HL-60 (cell line): ENCODE measurements at regions not wholly inside any gene's neighbourhood (a gene's known extent, or its start where the extent isn't known, plus 50 kb on each side); places are given as distances from the start of the nearest gene placed in this dataset.
"Not testable (repeated sequence)": the region's sequence is repeated elsewhere in the genome, so short reads cannot be mapped to it uniquely, and the experiment has no call there.

ENCODE experiments used
- DNase-seq, 2 experiments: peaks; one replicate each; pipeline ENCODE4 v3.0.0-alpha.2; 2010 to 2020; ENCODE audit warnings: low read depth in 1 of 2, low spot score in 1 of 2
- H3K27ac ChIP-seq: fragments of 250-450 bp; sonication (Bioruptor Pico); replicated peaks from 2 replicates; pipeline ENCODE4 v1.5.1; 2020; ENCODE audit warnings: mild to moderate bottlenecking, moderate library complexity
- H3K27me3 ChIP-seq: fragments of 250-450 bp; sonication (Bioruptor Pico); 2 replicates; pipeline ENCODE4 v1.5.1; 2021; ENCODE audit warnings: mild to moderate bottlenecking, moderate library complexity; ENCODE audit not compliant: insufficient read depth, poor library complexity, severe bottlenecking
- H3K4me3 ChIP-seq: replicated peaks from 2 replicates; pipeline ENCODE4 v1.5.1; 2011; ENCODE audit warnings: mild to moderate bottlenecking, control low read depth, low read length; ENCODE audit not compliant: insufficient read depth
- CTCF ChIP-seq: IDR thresholded peaks from one replicate; pipeline ENCODE4 v1.5.1; 2011; ENCODE audit warnings: low read length, control low read depth, inconsistent platforms; ENCODE audit not compliant: insufficient read depth
- GABPA ChIP-seq: IDR thresholded peaks from 2 replicates; pipeline ENCODE4 v1.6.1; 2012; ENCODE audit warnings: low read depth
- POLR2AphosphoS5 ChIP-seq: IDR thresholded peaks from 2 replicates; pipeline ENCODE4 v1.6.1; 2012; ENCODE audit warnings: low read depth
- REST ChIP-seq: IDR thresholded peaks from 2 replicates; pipeline ENCODE4 v1.6.1; 2012; ENCODE audit warnings: low read depth; ENCODE audit not compliant: insufficient replicate concordance
- SPI1 ChIP-seq: IDR thresholded peaks from 2 replicates; pipeline ENCODE4 v1.6.1; 2012; ENCODE audit warnings: low read depth, mild to moderate bottlenecking, borderline replicate concordance

DNA sequence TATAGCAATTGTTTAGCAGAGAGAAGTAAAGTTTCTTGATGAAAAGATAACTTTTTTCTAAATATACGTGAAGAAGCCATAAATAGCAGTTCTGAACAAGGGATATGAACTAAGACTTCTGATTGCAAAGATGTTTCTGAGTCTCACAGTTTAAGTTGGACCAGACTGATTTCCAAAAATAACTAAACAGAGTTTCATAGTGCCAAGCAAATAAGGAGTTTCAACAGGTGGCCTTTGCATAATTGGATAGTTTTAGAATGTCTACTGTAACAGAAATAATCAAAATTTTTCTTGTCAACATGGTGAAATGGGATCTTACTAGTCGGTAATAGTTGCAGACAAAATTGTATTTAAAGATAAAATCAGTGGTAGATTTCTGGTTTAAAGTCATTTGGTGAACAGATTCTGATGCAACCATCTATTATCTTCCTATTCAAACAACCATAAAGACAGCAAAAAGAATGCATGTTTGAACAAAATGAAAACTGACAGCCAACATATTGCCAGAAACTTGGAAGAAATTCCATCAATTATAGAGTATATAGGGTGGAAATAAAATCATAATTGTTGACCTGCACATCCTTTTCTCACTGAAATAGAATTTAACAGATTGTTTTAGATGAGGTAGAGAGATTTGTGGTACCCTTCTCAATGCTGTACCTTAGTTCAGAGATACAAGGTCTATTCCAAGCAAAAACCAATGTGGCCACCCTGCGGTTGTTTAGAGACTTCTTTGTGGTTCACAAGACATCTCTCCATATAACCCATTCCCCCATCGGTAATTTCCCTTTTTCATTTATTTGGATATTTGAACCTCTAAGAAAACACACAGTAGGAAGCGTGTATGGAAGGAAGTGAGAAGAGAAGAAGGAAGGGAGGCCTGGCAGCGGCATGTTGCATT is 275.3 kb downstream of the COG6 start:
- H3K27ac ChIP-seq = no peak overlapping the region
- no peak for TF ChIP-seq CTCF
- TF ChIP-seq SPI1 = no peak
- no peak for TF ChIP-seq POLR2AphosphoS5
- no peak for TF ChIP-seq GABPA
- TF ChIP-seq REST = no peak
- H3K27me3 ChIP-seq = peaks cover 2% of the 10 kb centered on the region
- H3K4me3 ChIP-seq = no peak overlapping the region
- no peak for DNase-seq

- Histone ChIP-seq H3K27me3 (peaks cover 2% of the 10 kb centered on the region), H3K4me3 (no peak overlapping the region), H3K27ac (no peak overlapping the region)
- DNase-seq = no peak
- TF ChIP-seq SPI1 = no peak
- TF ChIP-seq POLR2AphosphoS5 = no peak
- no peak for TF ChIP-seq CTCF
- no peak for TF ChIP-seq REST
- TF ChIP-seq GABPA = no peak
Observed at GRCh38 chr13:39931505-39931904, 276.0 kb downstream of the COG6 start.

GRCh38 chr13:39932514-39932913 is 277.1 kb downstream of the COG6 start:
- not testable (repeated sequence) for H3K4me3 ChIP-seq, H3K27ac ChIP-seq, DNase-seq, H3K27me3 ChIP-seq

- Histone ChIP-seq H3K27me3 (peaks cover 2% of the 10 kb centered on the region), H3K4me3 (no peak overlapping the region), H3K27ac (no peak overlapping the region)
- DNase-seq = no peak
- TF ChIP-seq CTCF = no peak
Observed at GRCh38 chr13:39935155-39935554, 279.7 kb downstream of the COG6 start.
